K562 (cell line): ENCODE measurements at regions not wholly inside any gene's neighbourhood (a gene's known extent, or its start where the extent isn't known, plus 50 kb on each side); places are given as distances from the start of the nearest gene placed in this dataset.

ENCODE experiments used
- ATAC-seq: fragments of 200-7000 bp; cut with Tn5 transposase; 3 replicates; pipeline ENCODE4 v1.9.1; 2020; ENCODE audit warnings: moderate library complexity
- BruUV-seq: library from RNA; stranded (reverse); fragments of 400-500 nt; replicated peaks from 2 replicates; lab custom pipeline; 2021; lab: Mats Ljungman, UMichigan
- CTCF ChIA-PET: fragments of 300-600 bp; formaldehyde crosslinking; extraction: SDS; loops from one replicate; lab custom pipeline; 2021; ENCODE audit warnings: low intra/inter-chr PET ratio; lab: Yijun Ruan, JAX
- POLR2A ChIA-PET: fragments of 300-600, 350-650 bp; sonication (Branson Sonifier 250); formaldehyde crosslinking; extraction: SDS; loops from one replicate; lab custom pipeline; 2021; ENCODE audit warnings: antibody characterized with exemption, inconsistent platforms; lab: Yijun Ruan, JAX
- DNase-seq, 4 experiments: peaks; one replicate each; pipeline versions ENCODE4 v3.0.0 to v3.0.0-alpha.2; 2011 to 2018; ENCODE audit warnings: low spot score in 3 of 4, mixed read lengths in 3 of 4; ENCODE audit errors: extremely low read depth in 1 of 4
- FAIRE-seq: peaks from 2 replicates; lab custom pipeline; 2011; peaks lifted over from hg19 to GRCh38; lab: Jason Lieb, UNC
- H2AFZ ChIP-seq: 2 replicates; pipeline ENCODE4 v1.6.0; 2011; ENCODE audit warnings: low read depth, low read length, control low read depth, inconsistent platforms
- H3K27ac ChIP-seq: fragments of 200-600 bp; 3 replicates; pipeline ENCODE4 v1.8.0; 2011; ENCODE audit warnings: low read depth, mild to moderate bottlenecking, control low read depth, inconsistent platforms, low read length, moderate library complexity, mixed read lengths; ENCODE audit errors: extremely low read depth
- H3K27me3 ChIP-seq, 2 experiments: fragments of 300-600 bp in 1 of 2; 2 replicates in 1 of 2; 3 replicates in 1 of 2; pipeline versions ENCODE4 v1.6.0 to v1.8.0; 2011; ENCODE audit warnings: inconsistent platforms in 2 of 2, low read length in 2 of 2, mild to moderate bottlenecking in 1 of 2, mixed read lengths in 1 of 2, moderate library complexity in 1 of 2; ENCODE audit not compliant: control insufficient read depth in 2 of 2, insufficient read depth in 2 of 2
- H3K36me3 ChIP-seq: fragments of 300-600 bp; 3 replicates; pipeline ENCODE4 v1.8.0; 2011; ENCODE audit warnings: mild to moderate bottlenecking, low read length, inconsistent platforms; ENCODE audit not compliant: control insufficient read depth, insufficient read depth
- H3K4me1 ChIP-seq, 2 experiments: fragments of 200-600 bp in 1 of 2; replicated peaks in 1 of 2; 2 replicates in 1 of 2; 3 replicates in 1 of 2; pipeline versions ENCODE4 v1.5.1 to v1.8.0; 2011; ENCODE audit warnings: inconsistent platforms in 2 of 2, low read length in 2 of 2, mild to moderate bottlenecking in 1 of 2, mixed read lengths in 1 of 2, moderate library complexity in 1 of 2; ENCODE audit not compliant: control insufficient read depth in 2 of 2, insufficient read depth in 2 of 2
- H3K4me2 ChIP-seq: 2 replicates; pipeline ENCODE4 v1.6.1; 2011; ENCODE audit warnings: low read length, control low read depth, inconsistent platforms, mixed read lengths; ENCODE audit not compliant: insufficient read depth
- H3K4me3 ChIP-seq: fragments of 200-600 bp; sonication (generic), shearing (Covaris generic); 2 replicates; pipeline ENCODE4 v1.5.1; 2016; ENCODE audit warnings: control low read depth, inconsistent platforms
- H3K79me2 ChIP-seq: fragments of 200-600 bp; 3 replicates; pipeline ENCODE4 v1.8.0; 2011; ENCODE audit warnings: low read length, inconsistent platforms; ENCODE audit not compliant: control insufficient read depth, insufficient read depth
- H3K9ac ChIP-seq, 2 experiments: 2 replicates each; pipeline versions ENCODE4 v1.6.0 to v1.6.1; 2011; ENCODE audit warnings: low read depth in 2 of 2, low read length in 2 of 2, control low read depth in 1 of 2, inconsistent platforms in 1 of 2, mild to moderate bottlenecking in 1 of 2, mixed read lengths in 1 of 2; ENCODE audit not compliant: insufficient read depth in 1 of 2
- H3K9me1 ChIP-seq: one replicate; pipeline ENCODE4 v1.6.0; 2011; ENCODE audit warnings: inconsistent platforms, mild to moderate bottlenecking, low read length, moderate library complexity; ENCODE audit not compliant: control insufficient read depth, insufficient read depth
- H3K9me3 ChIP-seq: replicated peaks from 2 replicates; pipeline ENCODE4 v1.5.1; 2011; ENCODE audit warnings: low read depth, low read length, inconsistent platforms; ENCODE audit not compliant: control insufficient read depth, insufficient read depth
- H4K20me1 ChIP-seq: replicated peaks from 2 replicates; pipeline ENCODE4 v1.6.1; 2011; ENCODE audit warnings: low read length, inconsistent platforms, mixed read lengths; ENCODE audit not compliant: control insufficient read depth, insufficient read depth
- ATF1 ChIP-seq, 2 experiments: fragments of 450-650 bp in 1 of 2; IDR thresholded peaks; 2 replicates each; pipeline ENCODE4 v1.6.1; 2016; ENCODE audit warnings: missing compliant biosample characterization in 1 of 2, missing genetic modification characterization in 1 of 2
- BCLAF1 ChIP-seq, 2 experiments: fragments of 450-650 bp in 1 of 2; IDR thresholded peaks; 2 replicates each; pipeline ENCODE4 v1.6.1; 2011 to 2017; ENCODE audit warnings: low read depth in 2 of 2, antibody characterized with exemption in 1 of 2, borderline replicate concordance in 1 of 2, low read length in 1 of 2, mild to moderate bottlenecking in 1 of 2, mixed read lengths in 1 of 2; ENCODE audit not compliant: control insufficient read depth in 1 of 2
- CLOCK ChIP-seq: fragments of 250-450 bp; sonication (Bioruptor Pico); IDR thresholded peaks from 2 replicates; pipeline ENCODE4 v1.4.0; 2020; ENCODE audit warnings: mild to moderate bottlenecking, moderate library complexity, borderline replicate concordance
- ELK1 ChIP-seq: sonication (generic); formaldehyde crosslinking; IDR thresholded peaks from 2 replicates; pipeline ENCODE4 v1.8.1; 2022; ENCODE audit warnings: missing genetic modification reagents
- FOXJ2 ChIP-seq: fragments of 200-800 bp; sonication (Bioruptor generic); IDR thresholded peaks from 2 replicates; pipeline ENCODE4 v1.6.1; 2016; ENCODE audit warnings: missing genetic modification characterization, missing compliant biosample characterization
- GABPB2 ChIP-seq: fragments of 250-450 bp; sonication (Bioruptor Pico); conservative IDR thresholded peaks from 2 replicates; pipeline ENCODE4 v1.5.1; 2021; ENCODE audit warnings: mild to moderate bottlenecking
- HOXB6 ChIP-seq: fragments of 250-450 bp; sonication (Bioruptor Pico); IDR thresholded peaks from 2 replicates; pipeline ENCODE4 v1.5.1; 2022; ENCODE audit warnings: mild to moderate bottlenecking, borderline replicate concordance
- KLF1 ChIP-seq: fragments of 450-650 bp; IDR thresholded peaks from 2 replicates; pipeline ENCODE4 v1.6.1; 2016; ENCODE audit warnings: missing genetic modification characterization, missing compliant biosample characterization
- MNT ChIP-seq, 2 experiments: fragments of 450-650 bp; conservative IDR thresholded peaks; 2 replicates each; pipeline ENCODE4 v1.6.1; 2017; ENCODE audit warnings: mild to moderate bottlenecking in 2 of 2, moderate library complexity in 2 of 2
- SMARCE1 ChIP-seq: fragments of 450-650 bp; IDR thresholded peaks from 2 replicates; pipeline ENCODE4 v1.7.1; 2016; ENCODE audit warnings: mild to moderate bottlenecking
- SNAPC5 ChIP-seq: fragments of 250-450 bp; sonication (Bioruptor Pico); IDR thresholded peaks from 2 replicates; pipeline ENCODE4 v1.8.0; 2021; ENCODE audit warnings: moderate library complexity, mild to moderate bottlenecking, inconsistent platforms
- SNIP1 ChIP-seq: fragments of 450-650 bp; IDR thresholded peaks from 2 replicates; pipeline ENCODE4 v1.7.1; 2017; ENCODE audit warnings: low read depth, mild to moderate bottlenecking
- U2AF1 ChIP-seq: fragments of 200-400 bp; formaldehyde crosslinking; optimal IDR thresholded peaks from 2 replicates; pipeline ENCODE3; 2017; ENCODE audit warnings: mild to moderate bottlenecking, low read depth, low read length, moderate library complexity
- ZFP36 ChIP-seq: fragments of 150-350 bp; IDR thresholded peaks from 2 replicates; pipeline ENCODE4 v1.6.1; 2018; ENCODE audit warnings: low read length, low read depth; ENCODE audit not compliant: partially characterized antibody
- ZNF311 ChIP-seq: fragments of 250-450 bp; sonication (Bioruptor Pico); IDR thresholded peaks from 2 replicates; pipeline ENCODE4 v1.4.0; 2020; ENCODE audit warnings: mild to moderate bottlenecking, moderate library complexity
- in situ Hi-C: fragments of 300-500 bp; cut with MboI; formaldehyde crosslinking; loops from 4 replicates; pipeline ENCODE4 v1.15.0; 2018; ENCODE audit warnings: inconsistent platforms, mixed read lengths
- intact Hi-C: fragments of 100-400 bp; cut with micrococcal nuclease; formaldehyde crosslinking; loops from 2 replicates; pipeline ENCODE4 v1.14.2; 2022

GRCh38 chr3:98968347-98968746 is 66.9 kb upstream of the DCBLD2 start:
- no peaks in the 10 kb centered on the region for H4K20me1 ChIP-seq
- H3K36me3 ChIP-seq, result no peaks in the 10 kb centered on the region
- no peak overlapping the region for H3K27ac ChIP-seq
- no peaks in the 10 kb centered on the region for H3K9me1 ChIP-seq
- H3K9ac ChIP-seq, result no peak overlapping the region
- H3K27me3 ChIP-seq, result no peaks in the 10 kb centered on the region
- H3K4me2 ChIP-seq, result no peak overlapping the region
- FAIRE-seq (no peak), DNase-seq (no peak), ATAC-seq (no peak)
- no peaks in the 10 kb centered on the region for H3K4me1 ChIP-seq
- H3K79me2 ChIP-seq, result no peaks in the 10 kb centered on the region
- no peaks in the 10 kb centered on the region for H3K9me3 ChIP-seq
- H3K4me3 ChIP-seq, result no peak overlapping the region
- CTCF ChIA-PET, result no interaction called here
- in situ Hi-C loops, result no loop called here
- intact Hi-C loops, result no loop called here
- BruUV-seq, result no TSS peak
- H2AFZ ChIP-seq, result no peak overlapping the region
- POLR2A ChIA-PET, result interaction anchor here (0.6 kb wide), 1 partner anchor 11 kb away, joined by 4 read pairs; no protein-coding TSS in a partner anchor
- no peak for TF ChIP-seq CLOCK
- TF ChIP-seq KLF1, result no peak
- TF ChIP-seq MNT (conservative IDR thresholded peaks at IDR 0.05), result no peak
- no peak for TF ChIP-seq U2AF1
- no peak for TF ChIP-seq BCLAF1 (IDR thresholded peaks at IDR 0.05; ENCODE audit: borderline replicate concordance in 1 of 2, control insufficient read depth in 1 of 2, low read depth in 2 of 2, low read length in 1 of 2)
- no peak for TF ChIP-seq SMARCE1
- TF ChIP-seq HOXB6, result no peak
- no peak for TF ChIP-seq ZNF311 (CRISPR knock-in tag)
- no peak for TF ChIP-seq GABPB2 (CRISPR knock-in tag)
- no peak for TF ChIP-seq ELK1 (CRISPR knock-in tag)
- TF ChIP-seq FOXJ2 (tag), result no peak
- TF ChIP-seq SNAPC5, result no peak
- TF ChIP-seq ZFP36, result no peak
- no peak for TF ChIP-seq SNIP1
- no peak for TF ChIP-seq ATF1 (CRISPR knock-in tag; IDR thresholded peaks at IDR 0.05)
- no peak for TF ChIP-seq ATF1 (tag; IDR thresholded peaks at IDR 0.05)
